OCI-LY1 (cell line): ENCODE measurements at regions not wholly inside any gene's neighbourhood (a gene's known extent, or its start where the extent isn't known, plus 50 kb on each side); places are given as distances from the start of the nearest gene placed in this dataset.

Source experiments
- EZH2 ChIP-seq: fragments of 200-600 bp; sonication (generic), shearing (Covaris generic); IDR thresholded peaks from 2 replicates; pipeline ENCODE4 v1.8.0; 2017; ENCODE audit warnings: borderline replicate concordance, mixed run types, mild to moderate bottlenecking, antibody characterized with exemption, low read length, moderate library complexity, mixed read lengths
- TF ChIP-seq, protein P1 (sequence below): fragments of 200-600 bp; sonication (generic), shearing (Covaris generic); IDR thresholded peaks from 2 replicates; pipeline ENCODE4 v1.5.1; 2017; ENCODE audit warnings: mild to moderate bottlenecking, antibody characterized with exemption, low read length, moderate library complexity, mixed read lengths

- TF ChIP-seq, protein P1, sequence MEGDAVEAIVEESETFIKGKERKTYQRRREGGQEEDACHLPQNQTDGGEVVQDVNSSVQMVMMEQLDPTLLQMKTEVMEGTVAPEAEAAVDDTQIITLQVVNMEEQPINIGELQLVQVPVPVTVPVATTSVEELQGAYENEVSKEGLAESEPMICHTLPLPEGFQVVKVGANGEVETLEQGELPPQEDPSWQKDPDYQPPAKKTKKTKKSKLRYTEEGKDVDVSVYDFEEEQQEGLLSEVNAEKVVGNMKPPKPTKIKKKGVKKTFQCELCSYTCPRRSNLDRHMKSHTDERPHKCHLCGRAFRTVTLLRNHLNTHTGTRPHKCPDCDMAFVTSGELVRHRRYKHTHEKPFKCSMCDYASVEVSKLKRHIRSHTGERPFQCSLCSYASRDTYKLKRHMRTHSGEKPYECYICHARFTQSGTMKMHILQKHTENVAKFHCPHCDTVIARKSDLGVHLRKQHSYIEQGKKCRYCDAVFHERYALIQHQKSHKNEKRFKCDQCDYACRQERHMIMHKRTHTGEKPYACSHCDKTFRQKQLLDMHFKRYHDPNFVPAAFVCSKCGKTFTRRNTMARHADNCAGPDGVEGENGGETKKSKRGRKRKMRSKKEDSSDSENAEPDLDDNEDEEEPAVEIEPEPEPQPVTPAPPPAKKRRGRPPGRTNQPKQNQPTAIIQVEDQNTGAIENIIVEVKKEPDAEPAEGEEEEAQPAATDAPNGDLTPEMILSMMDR = no peak
- TF ChIP-seq EZH2 = no peak
Measured at GRCh38 chr1:201596101-201596868, 57.4 kb downstream of the NAV1 start.
